ENCODE measurements at regions not wholly inside any gene's neighbourhood (a gene's known extent, or its start where the extent isn't known, plus 50 kb on each side); places are given as distances from the start of the nearest gene placed in this dataset.

GRCh38 chr18:68462766-68463165 is 252.1 kb downstream of the TMX3 start:
- TF ChIP-seq, protein P1, sequence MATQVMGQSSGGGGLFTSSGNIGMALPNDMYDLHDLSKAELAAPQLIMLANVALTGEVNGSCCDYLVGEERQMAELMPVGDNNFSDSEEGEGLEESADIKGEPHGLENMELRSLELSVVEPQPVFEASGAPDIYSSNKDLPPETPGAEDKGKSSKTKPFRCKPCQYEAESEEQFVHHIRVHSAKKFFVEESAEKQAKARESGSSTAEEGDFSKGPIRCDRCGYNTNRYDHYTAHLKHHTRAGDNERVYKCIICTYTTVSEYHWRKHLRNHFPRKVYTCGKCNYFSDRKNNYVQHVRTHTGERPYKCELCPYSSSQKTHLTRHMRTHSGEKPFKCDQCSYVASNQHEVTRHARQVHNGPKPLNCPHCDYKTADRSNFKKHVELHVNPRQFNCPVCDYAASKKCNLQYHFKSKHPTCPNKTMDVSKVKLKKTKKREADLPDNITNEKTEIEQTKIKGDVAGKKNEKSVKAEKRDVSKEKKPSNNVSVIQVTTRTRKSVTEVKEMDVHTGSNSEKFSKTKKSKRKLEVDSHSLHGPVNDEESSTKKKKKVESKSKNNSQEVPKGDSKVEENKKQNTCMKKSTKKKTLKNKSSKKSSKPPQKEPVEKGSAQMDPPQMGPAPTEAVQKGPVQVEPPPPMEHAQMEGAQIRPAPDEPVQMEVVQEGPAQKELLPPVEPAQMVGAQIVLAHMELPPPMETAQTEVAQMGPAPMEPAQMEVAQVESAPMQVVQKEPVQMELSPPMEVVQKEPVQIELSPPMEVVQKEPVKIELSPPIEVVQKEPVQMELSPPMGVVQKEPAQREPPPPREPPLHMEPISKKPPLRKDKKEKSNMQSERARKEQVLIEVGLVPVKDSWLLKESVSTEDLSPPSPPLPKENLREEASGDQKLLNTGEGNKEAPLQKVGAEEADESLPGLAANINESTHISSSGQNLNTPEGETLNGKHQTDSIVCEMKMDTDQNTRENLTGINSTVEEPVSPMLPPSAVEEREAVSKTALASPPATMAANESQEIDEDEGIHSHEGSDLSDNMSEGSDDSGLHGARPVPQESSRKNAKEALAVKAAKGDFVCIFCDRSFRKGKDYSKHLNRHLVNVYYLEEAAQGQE (IDR thresholded peaks at IDR 0.05): no peak
- TF ChIP-seq CTCF (IDR thresholded peaks at IDR 0.05; ENCODE audit: low read depth, low read length, missing input control): no peak
- TF ChIP-seq EGR1 (IDR thresholded peaks at IDR 0.05; ENCODE audit: low read depth in 2 of 2): no peak
- TF ChIP-seq JUND (IDR thresholded peaks at IDR 0.05): no peak
- TF ChIP-seq GABPA (IDR thresholded peaks at IDR 0.05 in 1 of 2, conservative IDR thresholded peaks at IDR 0.05 in 1 of 2): no peak
- TF ChIP-seq ATF3 (IDR thresholded peaks at IDR 0.05): no peak

Data from liver (tissue), 3 donors.